GM13977 (cell line): ENCODE measurements at regions not wholly inside any gene's neighbourhood (a gene's known extent, or its start where the extent isn't known, plus 50 kb on each side); places are given as distances from the start of the nearest gene placed in this dataset.

Source experiments
- DNase-seq: peaks from one replicate; pipeline ENCODE4 v3.0.0; 2012; ENCODE audit warnings: low spot score
- in situ Hi-C: fragments of 300-500 bp; cut with MboI; formaldehyde crosslinking; loops from one replicate; pipeline ENCODE4 v1.12.0; 2022; ENCODE audit warnings: low sequenced_read_pairs, low pct_unique_long_range_greater_than_20kb, mixed read lengths, inconsistent platforms; ENCODE audit not compliant: unreplicated experiment
- TF ChIP-seq, protein P1 (sequence below): IDR thresholded peaks from 2 replicates; pipeline ENCODE4 v1.5.1; 2012; ENCODE audit warnings: mild to moderate bottlenecking, control low read depth; ENCODE audit not compliant: insufficient read depth; ENCODE audit errors: extremely low read depth, missing control alignments

- in situ Hi-C loops: no loop called here
- TF ChIP-seq, protein P1, sequence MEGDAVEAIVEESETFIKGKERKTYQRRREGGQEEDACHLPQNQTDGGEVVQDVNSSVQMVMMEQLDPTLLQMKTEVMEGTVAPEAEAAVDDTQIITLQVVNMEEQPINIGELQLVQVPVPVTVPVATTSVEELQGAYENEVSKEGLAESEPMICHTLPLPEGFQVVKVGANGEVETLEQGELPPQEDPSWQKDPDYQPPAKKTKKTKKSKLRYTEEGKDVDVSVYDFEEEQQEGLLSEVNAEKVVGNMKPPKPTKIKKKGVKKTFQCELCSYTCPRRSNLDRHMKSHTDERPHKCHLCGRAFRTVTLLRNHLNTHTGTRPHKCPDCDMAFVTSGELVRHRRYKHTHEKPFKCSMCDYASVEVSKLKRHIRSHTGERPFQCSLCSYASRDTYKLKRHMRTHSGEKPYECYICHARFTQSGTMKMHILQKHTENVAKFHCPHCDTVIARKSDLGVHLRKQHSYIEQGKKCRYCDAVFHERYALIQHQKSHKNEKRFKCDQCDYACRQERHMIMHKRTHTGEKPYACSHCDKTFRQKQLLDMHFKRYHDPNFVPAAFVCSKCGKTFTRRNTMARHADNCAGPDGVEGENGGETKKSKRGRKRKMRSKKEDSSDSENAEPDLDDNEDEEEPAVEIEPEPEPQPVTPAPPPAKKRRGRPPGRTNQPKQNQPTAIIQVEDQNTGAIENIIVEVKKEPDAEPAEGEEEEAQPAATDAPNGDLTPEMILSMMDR: no peak
- DNase-seq: no peak
These were observed 1704.7 kb downstream of the KCNT2 start for GRCh38 chr1:194903524-194903923.

GRCh38 chr1:194889310-194889709, 1702.9 kb upstream of the B3GALT2 start:
- TF ChIP-seq, protein P1: no peak
- in situ Hi-C loops: no loop called here
- DNase-seq: no peak

DNA sequence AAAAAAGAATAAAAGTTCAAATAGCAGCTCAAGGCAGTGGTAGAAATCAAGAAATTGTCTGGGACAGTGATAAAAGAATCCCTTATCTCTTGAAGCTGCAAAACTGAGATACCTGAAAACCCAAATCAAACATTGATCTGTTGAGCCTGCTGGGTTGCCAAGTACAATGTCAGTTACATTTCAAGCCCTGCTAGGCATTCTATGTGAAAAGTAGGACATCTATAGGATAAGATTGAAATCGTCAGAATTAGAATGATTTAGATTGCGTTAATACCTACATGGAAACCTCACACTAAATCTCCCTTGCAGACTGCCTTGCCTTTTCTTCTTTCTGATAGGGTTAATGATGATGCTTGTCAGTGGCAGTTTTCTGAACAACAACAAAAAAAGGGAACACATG, 1684.4 kb upstream of the B3GALT2 start:
- TF ChIP-seq, protein P1: no peak
- in situ Hi-C loops: no loop called here
- no peak for DNase-seq

GRCh38 chr1:194866153-194866552, 1679.7 kb upstream of the B3GALT2 start:
- TF ChIP-seq, protein P1: no peak
- in situ Hi-C loops: no loop called here
- DNase-seq: no peak

GRCh38 chr1:194865383-194865782, 1679.0 kb upstream of the B3GALT2 start:
- TF ChIP-seq, protein P1: no peak
- in situ Hi-C loops: no loop called here
- DNase-seq: no peak

DNA sequence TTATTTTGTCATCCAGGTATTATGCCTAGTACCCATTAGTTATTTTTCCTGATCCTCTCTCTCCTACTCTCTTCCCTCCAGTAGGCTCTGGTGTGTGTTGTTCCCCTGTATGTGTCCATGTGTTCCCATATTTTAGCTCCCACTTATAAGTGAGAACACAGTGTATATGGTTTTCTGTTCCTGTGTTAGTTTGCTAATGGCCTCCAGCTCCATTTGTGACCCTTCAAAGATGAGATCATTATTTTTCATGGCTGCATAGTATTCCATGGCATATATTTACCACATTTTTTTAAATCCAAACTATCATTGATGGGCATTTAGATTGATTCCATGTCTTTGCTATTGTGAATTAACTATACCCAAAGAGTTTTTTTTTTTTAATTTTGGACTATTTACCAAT, 1675.7 kb upstream of the B3GALT2 start:
- TF ChIP-seq, protein P1: no peak
- in situ Hi-C loops: no loop called here

More for the DNA sequence above, 1675.7 kb upstream of the B3GALT2 start:
- DNase-seq: no peak
